Neuronal stem cell (in vitro differentiated cells): ENCODE measurements at regions not wholly inside any gene's neighbourhood (a gene's known extent, or its start where the extent isn't known, plus 50 kb on each side); places are given as distances from the start of the nearest gene placed in this dataset.

Experiments used
- DNase-seq: peaks from one replicate; pipeline ENCODE4 v3.0.0-alpha.2; 2013; ENCODE audit warnings: low spot score
- H2AFZ ChIP-seq: one replicate; pipeline ENCODE4 v1.6.1; 2013; ENCODE audit warnings: mild to moderate bottlenecking, low read length, inconsistent platforms
- H2AK5ac ChIP-seq: 2 replicates; pipeline ENCODE4 v1.6.1; 2013; ENCODE audit warnings: low read depth, mild to moderate bottlenecking, inconsistent platforms, low read length, moderate library complexity, mixed read lengths
- H2BK120ac ChIP-seq: 2 replicates; pipeline ENCODE4 v1.6.1; 2013; ENCODE audit warnings: low read depth, mild to moderate bottlenecking, inconsistent platforms, low read length, moderate library complexity, mixed read lengths
- H2BK12ac ChIP-seq: one replicate; pipeline ENCODE4 v1.6.1; 2013; ENCODE audit warnings: low read length, inconsistent platforms
- H2BK15ac ChIP-seq: 2 replicates; pipeline ENCODE4 v1.6.1; 2013; ENCODE audit warnings: mild to moderate bottlenecking, low read length, inconsistent platforms, mixed read lengths
- H2BK5ac ChIP-seq: one replicate; pipeline ENCODE4 v1.6.1; 2013; ENCODE audit warnings: inconsistent platforms, mild to moderate bottlenecking, low read length, moderate library complexity
- H3K14ac ChIP-seq: one replicate; pipeline ENCODE4 v1.6.1; 2013; ENCODE audit warnings: low read length, inconsistent platforms
- H3K18ac ChIP-seq: 2 replicates; pipeline ENCODE4 v1.6.1; 2013; ENCODE audit warnings: low read length, inconsistent platforms
- H3K23ac ChIP-seq: 2 replicates; pipeline ENCODE4 v1.6.1; 2013; ENCODE audit warnings: low read depth, mild to moderate bottlenecking, mixed read lengths, low read length, inconsistent platforms; ENCODE audit not compliant: poor library complexity
- H3K27ac ChIP-seq: replicated peaks from 3 replicates; pipeline ENCODE4 v1.5.1; 2013; ENCODE audit warnings: low read length, inconsistent platforms
- H3K27me3 ChIP-seq, 3 experiments: 2 replicates each; pipeline ENCODE4 v1.6.1; 2013; ENCODE audit warnings: low read length in 3 of 3, mild to moderate bottlenecking in 2 of 3, inconsistent platforms in 1 of 3, low read depth in 1 of 3, mixed read lengths in 1 of 3, moderate library complexity in 1 of 3; ENCODE audit not compliant: control insufficient read depth in 3 of 3, insufficient read depth in 3 of 3
- H3K36me3 ChIP-seq, 2 donors: replicated peaks in 1 of 2; 2 replicates each; pipeline ENCODE4 v1.6.1; 2013; ENCODE audit warnings: low read length in 2 of 2; ENCODE audit not compliant: control insufficient read depth in 2 of 2, insufficient read depth in 2 of 2
- H3K4ac ChIP-seq: 2 replicates; pipeline ENCODE4 v1.6.1; 2013; ENCODE audit warnings: inconsistent platforms, mild to moderate bottlenecking, low read length, moderate library complexity
- H3K4me1 ChIP-seq, 2 donors: 1 replicate in 1 of 2; 2 replicates in 1 of 2; pipeline ENCODE4 v1.6.1; 2013; ENCODE audit warnings: low read length in 2 of 2, low read depth in 1 of 2; ENCODE audit not compliant: control insufficient read depth in 2 of 2, insufficient read depth in 1 of 2
- H3K4me2 ChIP-seq: one replicate; pipeline ENCODE4 v1.6.1; 2013; ENCODE audit warnings: mild to moderate bottlenecking, low read length, inconsistent platforms; ENCODE audit not compliant: insufficient read depth, poor library complexity, severe bottlenecking
- H3K4me3 ChIP-seq, 2 donors: 2 replicates each; pipeline ENCODE4 v1.5.1; 2013; ENCODE audit warnings: low read length in 2 of 2, mild to moderate bottlenecking in 2 of 2, inconsistent platforms in 1 of 2, moderate library complexity in 1 of 2
- H3K79me1 ChIP-seq: one replicate; pipeline ENCODE4 v1.6.1; 2013; ENCODE audit warnings: low read depth, mild to moderate bottlenecking, inconsistent platforms, low read length, moderate library complexity
- H3K9ac ChIP-seq: one replicate; pipeline ENCODE4 v1.6.1; 2013; ENCODE audit warnings: mild to moderate bottlenecking, low read depth, low read length, inconsistent platforms; ENCODE audit not compliant: poor library complexity
- H3K9me3 ChIP-seq, 2 donors: replicated peaks in 1 of 2; 2 replicates each; pipeline versions ENCODE3 to v1.6.1; 2013; ENCODE audit warnings: low read length in 2 of 2, mild to moderate bottlenecking in 2 of 2, inconsistent platforms in 1 of 2, low read depth in 1 of 2, mixed read lengths in 1 of 2, moderate library complexity in 1 of 2; ENCODE audit not compliant: control insufficient read depth in 2 of 2, insufficient read depth in 1 of 2
- H4K8ac ChIP-seq: one replicate; pipeline ENCODE4 v1.6.1; 2013; ENCODE audit warnings: low read depth, mild to moderate bottlenecking, inconsistent platforms, low read length, moderate library complexity
- H4K91ac ChIP-seq: one replicate; pipeline ENCODE4 v1.6.1; 2013; ENCODE audit warnings: low read length, low read depth, mild to moderate bottlenecking, inconsistent platforms; ENCODE audit not compliant: poor library complexity
- WGBS, 2 donors: extraction: QIAGEN DNeasy Blood & Tissue Kit; methylation state at CpG; one replicate each; pipeline ENCODE4 v1.1.7; 2013; ENCODE audit warnings: missing lambda C conversion rate in 2 of 2, mixed read lengths in 1 of 2; ENCODE audit not compliant: insufficient read length in 2 of 2, insufficient replicate concordance in 1 of 2; ENCODE audit errors: extremely low coverage in 2 of 2; 5-methylcytosine and 5-hydroxymethylcytosine counted together

GRCh38 chr4:81639248-81639647 lies 167.5 kb upstream of the RASGEF1B start:
- no peak overlapping the region for H3K18ac ChIP-seq
- no peak overlapping the region for H3K4me2 ChIP-seq
- no peak overlapping the region for H2BK15ac ChIP-seq
- no peak overlapping the region for H3K4me3 ChIP-seq
- H3K36me3 ChIP-seq = no peaks in the 10 kb centered on the region
- peaks cover 0 to 1% of the 10 kb centered on the region in 2 donors for H3K4me1 ChIP-seq
- H3K9ac ChIP-seq = no peak overlapping the region
- no peak overlapping the region for H3K23ac ChIP-seq
- WGBS, 2 donors = no CpG with 5 or more reads among the region's 1 CpG
- H3K4ac ChIP-seq = no peak overlapping the region
- H4K8ac ChIP-seq = no peak overlapping the region
- no peak overlapping the region for H2BK5ac ChIP-seq
- no peaks in the 10 kb centered on the region for H3K9me3 ChIP-seq
- H3K27ac ChIP-seq = no peak overlapping the region
- H2AK5ac ChIP-seq = no peak overlapping the region
- no peak overlapping the region for H2AFZ ChIP-seq
- H2BK12ac ChIP-seq = no peak overlapping the region
- no peaks in the 10 kb centered on the region for H3K79me1 ChIP-seq
- no peak overlapping the region for H2BK120ac ChIP-seq
- no peak for DNase-seq
- no peak overlapping the region for H4K91ac ChIP-seq
- H3K14ac ChIP-seq = no peak overlapping the region
- H3K27me3 ChIP-seq = no peaks in the 10 kb centered on the region

GRCh38 chr4:81638698-81639097 lies 167.0 kb upstream of the RASGEF1B start:
- Histone ChIP-seq H4K91ac (no peak overlapping the region), H3K4ac (no peak overlapping the region), H3K4me3 (no peak overlapping the region), H3K14ac (no peak overlapping the region), H3K23ac (no peak overlapping the region), H2BK12ac (no peak overlapping the region), H2BK15ac (no peak overlapping the region), H3K27me3 (no peaks in the 10 kb centered on the region), H2AFZ (no peak overlapping the region), H3K79me1 (no peaks in the 10 kb centered on the region), H4K8ac (no peak overlapping the region), H3K36me3 (no peaks in the 10 kb centered on the region), H2BK5ac (no peak overlapping the region), H3K18ac (no peak overlapping the region), H2BK120ac (no peak overlapping the region), H3K4me2 (no peak overlapping the region), H2AK5ac (no peak overlapping the region), H3K4me1 (peaks cover 0 to 1% of the 10 kb centered on the region in 2 donors), H3K27ac (no peak overlapping the region), H3K9ac (no peak overlapping the region), H3K9me3 (no peaks in the 10 kb centered on the region)
- no peak for DNase-seq
- WGBS, 2 donors = no CpG with 5 or more reads among the region's 1 CpG

GRCh38 chr4:81635739-81636138 lies 164.0 kb upstream of the RASGEF1B start:
- Histone ChIP-seq H3K36me3 (no peaks in the 10 kb centered on the region), H2BK12ac (no peak overlapping the region)

DNA sequence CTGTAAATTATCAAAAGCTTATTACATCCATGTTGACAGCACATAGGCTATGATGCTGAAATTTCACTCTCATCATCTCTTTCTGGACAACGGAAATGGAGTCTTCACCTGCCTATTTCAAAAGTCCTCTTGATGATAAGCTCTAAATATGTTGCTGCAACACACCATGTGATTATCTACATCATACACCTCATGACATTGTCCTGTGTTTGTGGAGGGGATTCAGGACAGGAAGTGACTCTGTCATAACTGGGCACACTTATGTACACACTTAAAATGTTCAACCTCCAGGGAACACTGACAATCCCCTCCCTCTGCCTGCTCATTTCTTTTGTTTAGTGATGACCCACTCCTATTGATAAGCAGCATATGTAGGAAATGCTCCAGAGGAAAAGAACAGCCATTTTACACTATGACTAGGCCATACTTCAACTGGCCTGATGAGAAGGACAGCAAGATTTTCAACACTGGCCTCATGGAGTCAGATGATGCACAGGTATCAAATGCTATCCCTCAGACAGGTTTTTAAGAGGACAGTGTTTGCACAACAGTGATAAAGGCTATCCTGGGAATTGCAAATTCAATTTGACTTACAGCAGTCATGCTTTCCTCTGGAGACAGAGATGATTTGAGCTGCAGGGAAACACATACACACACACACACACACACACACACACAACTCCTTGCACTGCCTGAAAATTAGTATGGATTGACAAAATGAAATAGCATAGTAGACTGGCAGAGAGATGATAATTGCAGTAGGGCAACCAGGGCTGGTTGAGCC lies 163.3 kb upstream of the RASGEF1B start:
- Histone ChIP-seq H4K91ac (no peak overlapping the region), H2BK12ac (no peak overlapping the region), H4K8ac (no peak overlapping the region), H3K18ac (no peak overlapping the region), H2AK5ac (no peak overlapping the region), H2BK120ac (no peak overlapping the region), H3K27me3 (no peaks in the 10 kb centered on the region), H3K79me1 (no peaks in the 10 kb centered on the region), H3K4me3 (no peak overlapping the region), H3K23ac (no peak overlapping the region), H3K4me1 (peaks cover 0 to 6% of the 10 kb centered on the region in 2 donors), H3K27ac (no peak overlapping the region), H3K4me2 (no peak overlapping the region), H3K4ac (no peak overlapping the region), H3K9ac (no peak overlapping the region), H3K9me3 (no peaks in the 10 kb centered on the region), H2BK15ac (no peak overlapping the region), H2AFZ (no peak overlapping the region), H2BK5ac (no peak overlapping the region), H3K36me3 (no peaks in the 10 kb centered on the region), H3K14ac (no peak overlapping the region)
- WGBS, 2 donors = no CpG with 5 or more reads among the region's 1 CpG
- no peak for DNase-seq

More at GRCh38 chr4:81635739-81636138, 164.0 kb upstream of the RASGEF1B start:
- no peak overlapping the region for H3K27ac ChIP-seq
- H3K79me1 ChIP-seq = no peaks in the 10 kb centered on the region
- H2AK5ac ChIP-seq = no peak overlapping the region
- H2BK120ac ChIP-seq = no peak overlapping the region
- no peak overlapping the region for H4K8ac ChIP-seq
- H3K4ac ChIP-seq = no peak overlapping the region
- H3K9ac ChIP-seq = no peak overlapping the region
- no peak for DNase-seq
- H2BK15ac ChIP-seq = no peak overlapping the region
- H3K14ac ChIP-seq = no peak overlapping the region
- H3K4me2 ChIP-seq = no peak overlapping the region
- H2AFZ ChIP-seq = no peak overlapping the region
- H3K4me3 ChIP-seq = no peak overlapping the region
- H2BK5ac ChIP-seq = no peak overlapping the region
- H3K18ac ChIP-seq = no peak overlapping the region
- H3K27me3 ChIP-seq = no peaks in the 10 kb centered on the region
- H3K4me1 ChIP-seq = peaks cover 0 to 6% of the 10 kb centered on the region in 2 donors
- no peak overlapping the region for H3K23ac ChIP-seq
- H4K91ac ChIP-seq = no peak overlapping the region
- WGBS, 2 donors = no CpG with 5 or more reads among the region's 6 CpGs
- H3K9me3 ChIP-seq = no peaks in the 10 kb centered on the region
